ENCODE measurements at regions not wholly inside any gene's neighbourhood (a gene's known extent, or its start where the extent isn't known, plus 50 kb on each side); places are given as distances from the start of the nearest gene placed in this dataset.

GRCh38 chr6:112639391-112639831, 292.3 kb downstream of the RFPL4B start:
- TF ChIP-seq, protein P1, sequence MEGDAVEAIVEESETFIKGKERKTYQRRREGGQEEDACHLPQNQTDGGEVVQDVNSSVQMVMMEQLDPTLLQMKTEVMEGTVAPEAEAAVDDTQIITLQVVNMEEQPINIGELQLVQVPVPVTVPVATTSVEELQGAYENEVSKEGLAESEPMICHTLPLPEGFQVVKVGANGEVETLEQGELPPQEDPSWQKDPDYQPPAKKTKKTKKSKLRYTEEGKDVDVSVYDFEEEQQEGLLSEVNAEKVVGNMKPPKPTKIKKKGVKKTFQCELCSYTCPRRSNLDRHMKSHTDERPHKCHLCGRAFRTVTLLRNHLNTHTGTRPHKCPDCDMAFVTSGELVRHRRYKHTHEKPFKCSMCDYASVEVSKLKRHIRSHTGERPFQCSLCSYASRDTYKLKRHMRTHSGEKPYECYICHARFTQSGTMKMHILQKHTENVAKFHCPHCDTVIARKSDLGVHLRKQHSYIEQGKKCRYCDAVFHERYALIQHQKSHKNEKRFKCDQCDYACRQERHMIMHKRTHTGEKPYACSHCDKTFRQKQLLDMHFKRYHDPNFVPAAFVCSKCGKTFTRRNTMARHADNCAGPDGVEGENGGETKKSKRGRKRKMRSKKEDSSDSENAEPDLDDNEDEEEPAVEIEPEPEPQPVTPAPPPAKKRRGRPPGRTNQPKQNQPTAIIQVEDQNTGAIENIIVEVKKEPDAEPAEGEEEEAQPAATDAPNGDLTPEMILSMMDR (IDR thresholded peaks at IDR 0.05): no peak
- no peak for TF ChIP-seq POLR2A (IDR thresholded peaks at IDR 0.05)
